ENCODE measurements at regions not wholly inside any gene's neighbourhood (a gene's known extent, or its start where the extent isn't known, plus 50 kb on each side); places are given as distances from the start of the nearest gene placed in this dataset.

DNA sequence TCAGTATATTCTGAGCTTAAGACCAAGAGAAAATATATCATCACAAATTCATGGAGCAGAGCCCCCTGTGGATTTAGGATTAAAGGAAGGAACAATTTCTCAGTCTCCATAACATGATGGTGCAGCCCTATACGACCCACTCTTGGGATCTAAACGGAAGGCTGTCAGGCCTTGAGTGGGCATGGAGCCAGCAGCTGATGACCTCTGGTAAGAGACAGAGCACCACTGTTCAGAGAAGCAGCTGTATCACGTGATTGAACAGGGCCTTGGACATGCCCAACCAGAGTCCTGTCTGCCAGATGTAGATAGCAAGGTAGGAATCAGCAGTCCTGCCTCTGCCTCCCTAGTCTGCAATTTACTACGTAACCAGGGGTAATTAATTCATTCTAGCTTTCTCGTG, 259.4 kb upstream of the POU3F2 start:
- Histone ChIP-seq H3K4me1 (ENCODE audit: control insufficient read depth in 2 of 2, insufficient read depth in 2 of 2, low read length in 2 of 2) (no peaks in the 10 kb centered on the region), H3K9me3 (ENCODE audit: control extremely low read depth in 1 of 3, control insufficient read depth in 2 of 3, insufficient read depth in 1 of 3, low read length in 2 of 3) (no peaks in the 10 kb centered on the region), H3K79me2 (ENCODE audit: control insufficient read depth, insufficient read depth, low read length) (no peaks in the 10 kb centered on the region), H3K27ac (ENCODE audit: low read length in 2 of 2) (no peak overlapping the region), H3K9ac (ENCODE audit: low read length) (no peak overlapping the region), H3K36me3 (replicated peaks in 1 of 2; ENCODE audit: control extremely low read depth in 1 of 2, control insufficient read depth in 1 of 2, extremely low read depth in 1 of 2, insufficient read depth in 2 of 2, low read length in 1 of 2) (no peaks in the 10 kb centered on the region), H2AFZ (ENCODE audit: insufficient read depth, low read depth, low read length, poor library complexity, severe bottlenecking) (no peak overlapping the region), H4K20me1 (ENCODE audit: control insufficient read depth, insufficient read depth, low read length, poor library complexity, severe bottlenecking) (no peaks in the 10 kb centered on the region), H3K4me2 (replicated peaks; ENCODE audit: low read depth, low read length, poor library complexity, severe bottlenecking) (no peak overlapping the region), H3K4me3 (ENCODE audit: control extremely low read depth in 1 of 5, extremely low read depth in 1 of 5, insufficient read depth in 1 of 5, low read depth in 2 of 5, low read length in 4 of 5) (no peak overlapping the region), H3K27me3 (replicated peaks in 1 of 4; ENCODE audit: control extremely low read depth in 1 of 4, control insufficient read depth in 3 of 4, insufficient read depth in 4 of 4, low read length in 3 of 4) (no peaks in the 10 kb centered on the region)
- TF ChIP-seq, protein P1, sequence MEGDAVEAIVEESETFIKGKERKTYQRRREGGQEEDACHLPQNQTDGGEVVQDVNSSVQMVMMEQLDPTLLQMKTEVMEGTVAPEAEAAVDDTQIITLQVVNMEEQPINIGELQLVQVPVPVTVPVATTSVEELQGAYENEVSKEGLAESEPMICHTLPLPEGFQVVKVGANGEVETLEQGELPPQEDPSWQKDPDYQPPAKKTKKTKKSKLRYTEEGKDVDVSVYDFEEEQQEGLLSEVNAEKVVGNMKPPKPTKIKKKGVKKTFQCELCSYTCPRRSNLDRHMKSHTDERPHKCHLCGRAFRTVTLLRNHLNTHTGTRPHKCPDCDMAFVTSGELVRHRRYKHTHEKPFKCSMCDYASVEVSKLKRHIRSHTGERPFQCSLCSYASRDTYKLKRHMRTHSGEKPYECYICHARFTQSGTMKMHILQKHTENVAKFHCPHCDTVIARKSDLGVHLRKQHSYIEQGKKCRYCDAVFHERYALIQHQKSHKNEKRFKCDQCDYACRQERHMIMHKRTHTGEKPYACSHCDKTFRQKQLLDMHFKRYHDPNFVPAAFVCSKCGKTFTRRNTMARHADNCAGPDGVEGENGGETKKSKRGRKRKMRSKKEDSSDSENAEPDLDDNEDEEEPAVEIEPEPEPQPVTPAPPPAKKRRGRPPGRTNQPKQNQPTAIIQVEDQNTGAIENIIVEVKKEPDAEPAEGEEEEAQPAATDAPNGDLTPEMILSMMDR (IDR thresholded peaks at IDR 0.05) = no peak
- no peak for TF ChIP-seq EZH2 (IDR thresholded peaks at IDR 0.05; ENCODE audit: borderline replicate concordance, insufficient read depth, low read depth, low read length, poor library complexity, severe bottlenecking)
- DNase-seq = no peak
- H3K27ac Mint-ChIP-seq = no peak overlapping the region
- WGBS (ENCODE audit: insufficient coverage) = 68% methylated on average over 3 of the region's 5 CpGs
- ChIA-PET CTCF (no interaction called here), POLR2A (no interaction called here)
- no peaks in the 10 kb centered on the region for H3K4me1 Mint-ChIP-seq
- intact Hi-C loops (cut with micrococcal nuclease) = no loop called here
- H3K4me3 Mint-ChIP-seq = no peak overlapping the region
- no peak for ATAC-seq (ENCODE audit: low read depth)
- no peaks in the 10 kb centered on the region for H3K27me3 Mint-ChIP-seq
- no peaks in the 10 kb centered on the region for H3K9me3 Mint-ChIP-seq (ENCODE audit: insufficient read depth)

DNA sequence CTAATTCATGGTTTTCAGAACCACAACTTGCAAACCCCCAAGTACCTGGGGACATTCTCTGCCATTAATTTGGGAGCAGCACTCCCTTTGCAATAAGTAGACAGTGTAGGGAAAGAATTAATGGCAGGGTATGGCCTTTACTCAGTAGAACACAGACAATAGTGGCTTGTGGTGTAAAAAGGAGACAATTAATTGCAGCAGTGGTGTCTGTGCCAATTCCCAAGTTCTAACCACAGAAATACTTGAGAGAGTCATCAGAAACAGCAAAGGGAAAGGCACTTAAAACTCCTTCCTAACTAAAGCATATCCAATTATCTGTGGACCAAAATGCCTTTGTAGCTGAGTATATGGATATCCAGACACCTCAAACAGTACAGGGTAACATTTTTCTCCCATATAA, 257.6 kb upstream of the POU3F2 start:
- H3K4me2 ChIP-seq (replicated peaks; ENCODE audit: low read depth, low read length, poor library complexity, severe bottlenecking) = no peak overlapping the region
- H3K27me3 ChIP-seq (replicated peaks in 1 of 4; ENCODE audit: control extremely low read depth in 1 of 4, control insufficient read depth in 3 of 4, insufficient read depth in 4 of 4, low read length in 3 of 4) = no peaks in the 10 kb centered on the region
- CTCF ChIA-PET = no interaction called here
- intact Hi-C loops (cut with micrococcal nuclease) = no loop called here
- no peak for DNase-seq
- no peak for ATAC-seq (ENCODE audit: low read depth)
- no peak overlapping the region for H3K4me3 ChIP-seq (ENCODE audit: control extremely low read depth in 1 of 5, extremely low read depth in 1 of 5, insufficient read depth in 1 of 5, low read depth in 2 of 5, low read length in 4 of 5)
- Mint-ChIP-seq H3K4me1 (no peaks in the 10 kb centered on the region), H3K27me3 (no peaks in the 10 kb centered on the region), H3K9me3 (ENCODE audit: insufficient read depth) (no peaks in the 10 kb centered on the region), H3K27ac (no peak overlapping the region), H3K4me3 (no peak overlapping the region)
- TF ChIP-seq EZH2 (IDR thresholded peaks at IDR 0.05; ENCODE audit: borderline replicate concordance, insufficient read depth, low read depth, low read length, poor library complexity, severe bottlenecking) = no peak
- TF ChIP-seq, protein P1 (IDR thresholded peaks at IDR 0.05) = no peak
- POLR2A ChIA-PET = no interaction called here
- H3K9me3 ChIP-seq (ENCODE audit: control extremely low read depth in 1 of 3, control insufficient read depth in 2 of 3, insufficient read depth in 1 of 3, low read length in 2 of 3) = no peaks in the 10 kb centered on the region
- H4K20me1 ChIP-seq (ENCODE audit: control insufficient read depth, insufficient read depth, low read length, poor library complexity, severe bottlenecking) = no peaks in the 10 kb centered on the region
- no peak overlapping the region for H3K27ac ChIP-seq (ENCODE audit: low read length in 2 of 2)
- no peaks in the 10 kb centered on the region for H3K36me3 ChIP-seq (replicated peaks in 1 of 2; ENCODE audit: control extremely low read depth in 1 of 2, control insufficient read depth in 1 of 2, extremely low read depth in 1 of 2, insufficient read depth in 2 of 2, low read length in 1 of 2)
- H3K4me1 ChIP-seq (ENCODE audit: control insufficient read depth in 2 of 2, insufficient read depth in 2 of 2, low read length in 2 of 2) = no peaks in the 10 kb centered on the region
- H3K79me2 ChIP-seq (ENCODE audit: control insufficient read depth, insufficient read depth, low read length) = no peaks in the 10 kb centered on the region
- no peak overlapping the region for H2AFZ ChIP-seq (ENCODE audit: insufficient read depth, low read depth, low read length, poor library complexity, severe bottlenecking)
- H3K9ac ChIP-seq (ENCODE audit: low read length) = no peak overlapping the region

Measured in B cell (primary cell).